GM13976 (cell line): ENCODE measurements at regions not wholly inside any gene's neighbourhood (a gene's known extent, or its start where the extent isn't known, plus 50 kb on each side); places are given as distances from the start of the nearest gene placed in this dataset.

Experiments
- DNase-seq: peaks from one replicate; pipeline ENCODE4 v3.0.0; 2012; ENCODE audit warnings: low spot score
- CTCF ChIP-seq: IDR thresholded peaks from 2 replicates; pipeline ENCODE4 v1.5.1; 2012; ENCODE audit warnings: borderline replicate concordance, mild to moderate bottlenecking; ENCODE audit not compliant: insufficient read depth; ENCODE audit errors: extremely low read depth, missing control alignments, control extremely low read depth
- in situ Hi-C: fragments of 300-500 bp; cut with MboI; formaldehyde crosslinking; loops from one replicate; pipeline ENCODE4 v1.12.0; 2022; ENCODE audit warnings: low sequenced_read_pairs, mixed read lengths, inconsistent platforms; ENCODE audit not compliant: unreplicated experiment

- no peak for DNase-seq
- in situ Hi-C loops: no loop called here
- TF ChIP-seq CTCF: no peak
Observed at GRCh38 chr9:23638011-23638410, 188.0 kb downstream of the ELAVL2 start.

GRCh38 chr9:23638837-23639426 is 187.1 kb downstream of the ELAVL2 start:
- DNase-seq: no peak
- in situ Hi-C loops: no loop called here
- TF ChIP-seq CTCF: no peak
